Stimulated activated CD4-positive, alpha-beta T cell treated with anti-CD3 and anti-CD28 coated beads, Interleukin-4, amount 100 ng/mL, for 4 hours (primary cell): ENCODE measurements at regions not wholly inside any gene's neighbourhood (a gene's known extent, or its start where the extent isn't known, plus 50 kb on each side); places are given as distances from the start of the nearest gene placed in this dataset.

Source experiments
- DNase-seq, 2 experiments: peaks; one replicate each; pipeline ENCODE4 v3.0.0-alpha.2; 2020

DNA sequence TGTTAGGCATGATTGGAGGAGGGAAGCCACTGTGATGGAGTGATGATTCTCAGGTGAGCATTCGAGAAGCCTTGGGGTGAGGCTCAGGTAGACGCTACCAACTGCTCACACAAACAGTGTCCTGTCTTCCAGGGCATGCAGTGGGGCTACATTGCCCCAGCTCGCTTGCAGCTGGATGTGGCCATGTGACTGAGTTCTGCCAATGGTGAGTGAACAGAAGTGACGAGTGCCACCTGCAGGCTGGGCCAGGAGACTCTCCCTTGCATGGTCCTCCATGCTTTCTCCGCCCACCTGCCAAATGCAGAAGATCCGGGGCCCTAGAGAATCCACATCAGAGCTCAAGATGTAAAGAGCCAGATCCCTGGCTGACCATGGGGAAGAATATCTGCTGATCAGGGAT lies 195.9 kb downstream of the BCR start:
- DNase-seq = no peak

DNA sequence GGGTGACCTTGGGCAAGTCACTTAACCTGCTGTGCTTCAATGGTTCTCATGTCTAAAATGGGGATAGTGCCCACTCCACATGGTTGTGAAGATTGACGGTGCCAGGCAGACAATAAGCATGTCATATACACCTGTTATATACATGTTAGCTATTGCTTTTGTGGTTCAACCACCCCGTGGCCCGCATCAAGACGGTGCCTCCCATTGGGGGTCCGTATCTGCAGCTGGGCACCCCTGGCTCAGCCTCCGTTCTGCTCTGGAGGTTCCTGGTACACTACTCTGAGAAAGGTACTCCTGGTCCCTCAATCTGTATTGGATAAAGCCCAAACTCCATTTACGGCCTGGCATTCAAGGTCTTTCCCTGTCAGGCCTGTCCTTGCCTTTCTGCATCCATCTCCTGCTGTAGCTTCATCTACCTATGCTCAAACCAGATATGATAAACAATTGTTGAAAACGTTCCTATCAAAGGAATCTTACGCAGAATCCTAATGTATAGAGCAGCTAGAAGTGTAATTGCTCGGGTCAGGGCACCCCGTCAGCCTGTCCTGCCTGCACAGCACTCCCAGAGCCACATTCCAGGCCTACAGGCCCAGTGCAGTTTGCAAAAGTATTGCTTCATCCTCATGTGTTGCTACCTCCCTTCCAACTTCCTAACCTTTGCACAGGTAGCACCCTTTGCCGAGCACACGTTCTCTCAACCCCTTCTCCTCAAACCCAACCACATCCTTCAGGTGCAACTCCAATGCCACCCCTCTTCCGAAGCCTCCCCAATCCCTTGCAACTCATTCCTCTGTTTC lies 194.9 kb downstream of the BCR start:
- no peak for DNase-seq

DNA sequence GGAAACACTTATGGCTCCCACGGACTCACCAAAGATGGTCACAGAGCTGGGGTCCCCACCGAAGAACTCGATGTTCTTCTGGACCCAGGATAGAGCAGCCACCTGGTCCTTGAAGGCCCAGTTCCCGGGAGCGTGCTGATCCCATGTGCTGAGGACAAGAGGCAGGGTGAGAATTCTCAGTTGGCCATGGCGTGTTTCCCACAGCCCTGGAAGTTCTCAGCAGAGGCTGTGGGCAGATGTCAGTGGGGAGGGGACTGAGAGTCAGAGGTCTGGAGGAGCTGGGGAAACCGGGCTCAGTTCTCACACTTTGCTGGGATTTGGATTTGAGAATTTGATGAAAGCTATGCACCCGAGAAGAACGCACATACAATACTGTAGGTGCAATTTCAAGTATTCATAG lies 193.3 kb downstream of the BCR start:
- DNase-seq = no peak

GRCh38 chr22:23370251-23370650 lies 189.9 kb downstream of the BCR start:
- DNase-seq = no peak

GRCh38 chr22:23369054-23369685 lies 188.9 kb downstream of the BCR start:
- DNase-seq = no peak
